KMS-11 (cell line): ENCODE measurements at regions not wholly inside any gene's neighbourhood (a gene's known extent, or its start where the extent isn't known, plus 50 kb on each side); places are given as distances from the start of the nearest gene placed in this dataset.

Source experiments
- H2AFZ ChIP-seq: fragments of 200-600 bp; sonication (generic); 2 replicates; pipeline ENCODE4 v1.6.1; 2016; ENCODE audit warnings: antibody characterized with exemption, mixed run types, low read depth
- H3K27ac ChIP-seq: fragments of 200-600 bp; sonication (generic); 2 replicates; pipeline ENCODE4 v1.6.1; 2016; ENCODE audit warnings: mild to moderate bottlenecking, mixed run types
- H3K27me3 ChIP-seq: fragments of 200-600 bp; sonication (generic); 2 replicates; pipeline ENCODE4 v1.6.1; 2017; ENCODE audit warnings: mild to moderate bottlenecking, low read depth, mixed run types, moderate library complexity; ENCODE audit not compliant: insufficient read depth
- H3K36me3 ChIP-seq: fragments of 200-600 bp; sonication (generic); 2 replicates; pipeline ENCODE4 v1.6.1; 2017; ENCODE audit warnings: mild to moderate bottlenecking, mixed run types; ENCODE audit not compliant: insufficient read depth
- H3K4me1 ChIP-seq: fragments of 200-600 bp; sonication (generic); 2 replicates; pipeline ENCODE4 v1.6.1; 2016; ENCODE audit warnings: mild to moderate bottlenecking, low read depth, mixed run types; ENCODE audit not compliant: poor library complexity, severe bottlenecking
- H3K4me2 ChIP-seq: fragments of 200-600 bp; sonication (generic); 2 replicates; pipeline ENCODE4 v1.7.0; 2016; ENCODE audit warnings: mild to moderate bottlenecking, mixed run types
- H3K4me3 ChIP-seq: fragments of 200-600 bp; sonication (generic); IDR thresholded peaks from 2 replicates; pipeline ENCODE4 v1.6.1; 2017; ENCODE audit warnings: low read depth, low read length, mixed read lengths; ENCODE audit not compliant: insufficient read depth
- H3K79me2 ChIP-seq: fragments of 200-600 bp; sonication (generic); 2 replicates; pipeline ENCODE4 v1.6.1; 2016; ENCODE audit warnings: low read depth, mixed run types; ENCODE audit not compliant: insufficient read depth
- H3K9ac ChIP-seq: fragments of 200-600 bp; sonication (generic); 2 replicates; pipeline ENCODE4 v1.6.1; 2016; ENCODE audit warnings: mild to moderate bottlenecking, mixed run types
- H4K20me1 ChIP-seq: fragments of 200-600 bp; sonication (generic); 2 replicates; pipeline ENCODE4 v1.6.1; 2016; ENCODE audit warnings: mild to moderate bottlenecking, mixed run types; ENCODE audit not compliant: insufficient read depth
- CTCF ChIP-seq: fragments of 200-600 bp; sonication (generic); conservative IDR thresholded peaks from 2 replicates; pipeline ENCODE4 v1.6.1; 2017; ENCODE audit warnings: low read depth, mild to moderate bottlenecking, antibody characterized with exemption, low read length, moderate library complexity, mixed read lengths

- H3K4me1 ChIP-seq = no peaks in the 10 kb centered on the region
- TF ChIP-seq CTCF = no peak
- no peak overlapping the region for H3K4me2 ChIP-seq
- no peaks in the 10 kb centered on the region for H3K79me2 ChIP-seq
- H3K27me3 ChIP-seq = no peaks in the 10 kb centered on the region
- H3K4me3 ChIP-seq = no peak overlapping the region
- no peak overlapping the region for H3K9ac ChIP-seq
- no peak overlapping the region for H3K27ac ChIP-seq
- H4K20me1 ChIP-seq = no peaks in the 10 kb centered on the region
- H3K36me3 ChIP-seq = no peaks in the 10 kb centered on the region
- H2AFZ ChIP-seq = no peak overlapping the region
These were observed 184.5 kb upstream of the MARCKS start for GRCh38 chr6:113672491-113673149.

GRCh38 chr6:113674075-113674474, 183.1 kb upstream of the MARCKS start:
- Histone ChIP-seq H3K4me3 (no peak overlapping the region), H3K9ac (no peak overlapping the region), H3K27me3 (no peaks in the 10 kb centered on the region), H3K4me1 (no peaks in the 10 kb centered on the region), H3K4me2 (no peak overlapping the region), H2AFZ (no peak overlapping the region), H3K79me2 (no peaks in the 10 kb centered on the region), H4K20me1 (no peaks in the 10 kb centered on the region), H3K27ac (no peak overlapping the region), H3K36me3 (no peaks in the 10 kb centered on the region)
- no peak for TF ChIP-seq CTCF

GRCh38 chr6:113676057-113676456, 181.1 kb upstream of the MARCKS start:
- Histone ChIP-seq H3K4me2 (no peak overlapping the region), H3K27me3 (no peaks in the 10 kb centered on the region), H3K4me3 (no peak overlapping the region), H3K4me1 (no peaks in the 10 kb centered on the region), H2AFZ (no peak overlapping the region), H3K27ac (no peak overlapping the region), H3K79me2 (no peaks in the 10 kb centered on the region), H3K36me3 (no peaks in the 10 kb centered on the region), H3K9ac (no peak overlapping the region), H4K20me1 (no peaks in the 10 kb centered on the region)
- no peak for TF ChIP-seq CTCF

GRCh38 chr6:113676968-113677367, 180.2 kb upstream of the MARCKS start:
- no peak overlapping the region for H3K27ac ChIP-seq
- no peak overlapping the region for H3K4me3 ChIP-seq
- no peak overlapping the region for H3K4me2 ChIP-seq
- no peaks in the 10 kb centered on the region for H3K36me3 ChIP-seq
- no peaks in the 10 kb centered on the region for H3K27me3 ChIP-seq
- H3K9ac ChIP-seq = no peak overlapping the region
- no peak overlapping the region for H2AFZ ChIP-seq
- H4K20me1 ChIP-seq = no peaks in the 10 kb centered on the region
- no peak for TF ChIP-seq CTCF
- H3K4me1 ChIP-seq = no peaks in the 10 kb centered on the region
- no peaks in the 10 kb centered on the region for H3K79me2 ChIP-seq
